NT2/D1 (cell line): ENCODE measurements at regions not wholly inside any gene's neighbourhood (a gene's known extent, or its start where the extent isn't known, plus 50 kb on each side); places are given as distances from the start of the nearest gene placed in this dataset.

ENCODE experiments used
- DNase-seq: peaks from one replicate; pipeline ENCODE4 v3.0.0-alpha.2; 2011; ENCODE audit warnings: low read depth, low spot score
- H3K27me3 ChIP-seq: 2 replicates; pipeline ENCODE4 v1.6.0; 2011; ENCODE audit warnings: mild to moderate bottlenecking; ENCODE audit not compliant: insufficient read length, insufficient read depth
- H3K36me3 ChIP-seq: 2 replicates; pipeline ENCODE4 v1.6.1; 2011; ENCODE audit warnings: mild to moderate bottlenecking, low read length, mixed read lengths; ENCODE audit not compliant: insufficient read depth, insufficient read length
- H3K4me1 ChIP-seq: 2 replicates; pipeline ENCODE4 v1.5.1; 2011; ENCODE audit not compliant: insufficient read depth, insufficient read length
- H3K4me3 ChIP-seq: 2 replicates; pipeline ENCODE4 v1.5.1; 2011; ENCODE audit warnings: low read depth; ENCODE audit not compliant: insufficient read length
- H3K9ac ChIP-seq: 2 replicates; pipeline ENCODE4 v1.6.0; 2011; ENCODE audit warnings: low read depth; ENCODE audit not compliant: insufficient read length
- H3K9me3 ChIP-seq: 2 replicates; pipeline ENCODE4 v1.5.1; 2011; ENCODE audit warnings: mild to moderate bottlenecking, low read length; ENCODE audit not compliant: insufficient read depth
- SUZ12 ChIP-seq: IDR thresholded peaks from 2 replicates; pipeline ENCODE4 v1.6.1; 2011; ENCODE audit not compliant: insufficient read length, insufficient read depth; ENCODE audit errors: extremely low read depth
- YY1 ChIP-seq: IDR thresholded peaks from 2 replicates; pipeline ENCODE4 v1.6.1; 2011; ENCODE audit not compliant: insufficient read length, insufficient read depth
- ZNF274 ChIP-seq: IDR thresholded peaks from 2 replicates; pipeline ENCODE4 v1.6.1; 2011; ENCODE audit warnings: mild to moderate bottlenecking, low read depth, low read length

- Histone ChIP-seq H3K27me3 (no peaks in the 10 kb centered on the region), H3K4me1 (no peaks in the 10 kb centered on the region), H3K9ac (no peak overlapping the region), H3K4me3 (no peak overlapping the region), H3K36me3 (no peaks in the 10 kb centered on the region), H3K9me3 (peaks cover 13% of the 10 kb centered on the region; the same call in 1 of the 2 replicates)
- no peak for TF ChIP-seq SUZ12
- no peak for DNase-seq
These were observed 465.4 kb downstream of the FSCB start for GRCh38 chr14:44041700-44042099.

GRCh38 chr14:44040561-44040960 lies 466.5 kb downstream of the FSCB start:
- no peak for DNase-seq
- Histone ChIP-seq H3K36me3 (no peaks in the 10 kb centered on the region), H3K9me3 (peaks cover 13% of the 10 kb centered on the region; the same call in 1 of the 2 replicates), H3K4me1 (no peaks in the 10 kb centered on the region), H3K4me3 (no peak overlapping the region), H3K9ac (no peak overlapping the region), H3K27me3 (no peaks in the 10 kb centered on the region)
- no peak for TF ChIP-seq SUZ12
- TF ChIP-seq YY1: no peak

- DNase-seq: no peak
- Histone ChIP-seq H3K36me3 (no peaks in the 10 kb centered on the region), H3K27me3 (no peaks in the 10 kb centered on the region), H3K4me3 (no peak overlapping the region), H3K9ac (no peak overlapping the region), H3K9me3 (peaks cover 13% of the 10 kb centered on the region; the same call in 1 of the 2 replicates), H3K4me1 (no peaks in the 10 kb centered on the region)
- no peak for TF ChIP-seq SUZ12
- no peak for TF ChIP-seq ZNF274
- TF ChIP-seq YY1: no peak
These were observed 470.8 kb downstream of the FSCB start for GRCh38 chr14:44036248-44036647.

GRCh38 chr14:44035707-44036106 lies 471.4 kb downstream of the FSCB start:
- no peaks in the 10 kb centered on the region for H3K27me3 ChIP-seq
- no peak for DNase-seq
- peaks cover 13% of the 10 kb centered on the region; the same call in 1 of the 2 replicates for H3K9me3 ChIP-seq
- no peak overlapping the region for H3K4me3 ChIP-seq
- TF ChIP-seq ZNF274 (no peak), YY1 (no peak), SUZ12 (no peak)
- H3K9ac ChIP-seq: no peak overlapping the region
- H3K4me1 ChIP-seq: no peaks in the 10 kb centered on the region
- H3K36me3 ChIP-seq: no peaks in the 10 kb centered on the region

GRCh38 chr14:44030831-44031383 lies 476.2 kb downstream of the FSCB start:
- Histone ChIP-seq H3K4me3 (no peak overlapping the region), H3K9ac (no peak overlapping the region), H3K4me1 (no peaks in the 10 kb centered on the region), H3K27me3 (no peaks in the 10 kb centered on the region), H3K9me3 (no peaks in the 10 kb centered on the region), H3K36me3 (no peaks in the 10 kb centered on the region)
- TF ChIP-seq SUZ12: no peak
- no peak for TF ChIP-seq YY1
- TF ChIP-seq ZNF274: no peak
- no peak for DNase-seq

- TF ChIP-seq SUZ12 (no peak), ZNF274 (no peak), YY1 (no peak)
- Histone ChIP-seq H3K27me3 (no peaks in the 10 kb centered on the region), H3K9ac (no peak overlapping the region), H3K36me3 (no peaks in the 10 kb centered on the region), H3K4me3 (no peak overlapping the region), H3K9me3 (no peaks in the 10 kb centered on the region), H3K4me1 (no peaks in the 10 kb centered on the region)
- no peak for DNase-seq
These were observed 477.1 kb downstream of the FSCB start for GRCh38 chr14:44029933-44030332.

- Histone ChIP-seq H3K36me3 (no peaks in the 10 kb centered on the region), H3K9me3 (no peaks in the 10 kb centered on the region), H3K4me3 (no peak overlapping the region), H3K27me3 (no peaks in the 10 kb centered on the region), H3K4me1 (no peaks in the 10 kb centered on the region), H3K9ac (no peak overlapping the region)
- DNase-seq: no peak
- no peak for TF ChIP-seq YY1
- no peak for TF ChIP-seq SUZ12
- no peak for TF ChIP-seq ZNF274
These were observed 479.7 kb downstream of the FSCB start for GRCh38 chr14:44027397-44027796.
